H9 (cell line): ENCODE measurements at regions not wholly inside any gene's neighbourhood (a gene's known extent, or its start where the extent isn't known, plus 50 kb on each side); places are given as distances from the start of the nearest gene placed in this dataset.

Source experiments
- DNase-seq: peaks from one replicate; pipeline ENCODE4 v3.0.0-alpha.2; 2017
- H2AFZ ChIP-seq: one replicate; pipeline ENCODE4 v1.6.1; 2013; ENCODE audit warnings: mild to moderate bottlenecking, low read length, control low read depth, moderate library complexity
- H2AK5ac ChIP-seq: 2 replicates; pipeline ENCODE4 v1.6.1; 2013; ENCODE audit warnings: low read length, control low read depth, mixed read lengths; ENCODE audit not compliant: insufficient read length
- H2BK120ac ChIP-seq: one replicate; pipeline ENCODE4 v1.6.1; 2013; ENCODE audit warnings: low read depth, mild to moderate bottlenecking, low read length, control low read depth, inconsistent platforms; ENCODE audit not compliant: poor library complexity, severe bottlenecking
- H2BK12ac ChIP-seq: 2 replicates; pipeline ENCODE4 v1.6.1; 2013; ENCODE audit warnings: low read length, control low read depth, mixed read lengths, low read depth; ENCODE audit not compliant: insufficient read length
- H2BK15ac ChIP-seq: 2 replicates; pipeline ENCODE4 v1.6.1; 2013; ENCODE audit warnings: low read depth, low read length, control low read depth
- H2BK20ac ChIP-seq: one replicate; pipeline ENCODE4 v1.6.1; 2013; ENCODE audit warnings: low read depth, mild to moderate bottlenecking, low read length, control low read depth, inconsistent platforms; ENCODE audit not compliant: poor library complexity, severe bottlenecking
- H2BK5ac ChIP-seq: 2 replicates; pipeline ENCODE4 v1.6.1; 2013; ENCODE audit warnings: low read length, control low read depth, mixed read lengths; ENCODE audit not compliant: insufficient read length
- H3K14ac ChIP-seq: 2 replicates; pipeline ENCODE4 v1.6.1; 2013; ENCODE audit warnings: low read length, control low read depth; ENCODE audit not compliant: insufficient read depth
- H3K18ac ChIP-seq: 2 replicates; pipeline ENCODE4 v1.6.1; 2013; ENCODE audit warnings: low read depth, mild to moderate bottlenecking, mixed read lengths, low read length, control low read depth; ENCODE audit not compliant: insufficient read length
- H3K23ac ChIP-seq: 2 replicates; pipeline ENCODE4 v1.6.1; 2013; ENCODE audit warnings: low read length, control low read depth, mixed read lengths, low read depth; ENCODE audit not compliant: insufficient read length
- H3K23me2 ChIP-seq: 2 replicates; pipeline ENCODE4 v1.6.1; 2013; ENCODE audit warnings: low read depth, mild to moderate bottlenecking, mixed read lengths, low read length, control low read depth; ENCODE audit not compliant: insufficient read length, poor library complexity, severe bottlenecking
- H3K27ac ChIP-seq: 2 replicates; pipeline ENCODE4 v1.5.1; 2013; ENCODE audit warnings: low read length, control low read depth, mixed read lengths, low read depth; ENCODE audit not compliant: insufficient read length
- H3K27me3 ChIP-seq: 2 replicates; pipeline ENCODE4 v1.6.1; 2013; ENCODE audit warnings: low read length, control low read depth, inconsistent platforms; ENCODE audit not compliant: insufficient read depth
- H3K4ac ChIP-seq: 2 replicates; pipeline ENCODE4 v1.6.1; 2013; ENCODE audit warnings: low read depth, mild to moderate bottlenecking, control low read depth, inconsistent platforms, low read length, moderate library complexity
- H3K4me1 ChIP-seq: 2 replicates; pipeline ENCODE4 v1.6.1; 2013; ENCODE audit warnings: low read length, control low read depth, inconsistent platforms; ENCODE audit not compliant: insufficient read depth
- H3K4me2 ChIP-seq: 2 replicates; pipeline ENCODE4 v1.6.1; 2013; ENCODE audit warnings: low read length, control low read depth, mixed read lengths; ENCODE audit not compliant: insufficient read length, insufficient read depth
- H3K56ac ChIP-seq: 2 replicates; pipeline ENCODE4 v1.6.1; 2013; ENCODE audit warnings: low read depth, mild to moderate bottlenecking, mixed read lengths, low read length, control low read depth; ENCODE audit not compliant: insufficient read length
- H3K79me1 ChIP-seq: 2 replicates; pipeline ENCODE4 v1.6.1; 2013; ENCODE audit warnings: low read depth, mild to moderate bottlenecking, moderate library complexity, low read length, control low read depth, inconsistent platforms; ENCODE audit not compliant: insufficient read depth, poor library complexity, severe bottlenecking
- H3K79me2 ChIP-seq: 2 replicates; pipeline ENCODE4 v1.6.1; 2013; ENCODE audit warnings: low read length, control low read depth, inconsistent platforms; ENCODE audit not compliant: insufficient read depth
- H3K9ac ChIP-seq: 2 replicates; pipeline ENCODE4 v1.6.1; 2013; ENCODE audit warnings: low read length, control low read depth, mixed read lengths; ENCODE audit not compliant: insufficient read length; ENCODE audit errors: extremely low read depth
- H3K9me3 ChIP-seq: one replicate; pipeline ENCODE4 v1.6.1; 2013; ENCODE audit warnings: low read depth, low read length, inconsistent platforms; ENCODE audit not compliant: control insufficient read depth
- H3T11ph ChIP-seq: one replicate; pipeline ENCODE4 v1.6.1; 2013; ENCODE audit warnings: mild to moderate bottlenecking, low read length, control low read depth, inconsistent platforms
- H4K20me1 ChIP-seq: one replicate; pipeline ENCODE4 v1.6.1; 2013; ENCODE audit not compliant: control insufficient read depth, insufficient read length, insufficient read depth
- H4K5ac ChIP-seq: 2 replicates; pipeline ENCODE4 v1.6.1; 2013; ENCODE audit warnings: low read depth, mild to moderate bottlenecking, mixed read lengths, low read length, control low read depth; ENCODE audit not compliant: insufficient read length
- H4K8ac ChIP-seq: replicated peaks from 2 replicates; pipeline ENCODE4 v1.6.1; 2013; ENCODE audit warnings: low read length, control low read depth, mixed read lengths, low read depth; ENCODE audit not compliant: insufficient read length
- H4K91ac ChIP-seq: 2 replicates; pipeline ENCODE4 v1.6.1; 2013; ENCODE audit warnings: low read depth, mild to moderate bottlenecking, moderate library complexity, mixed read lengths, low read length, control low read depth; ENCODE audit not compliant: insufficient read length
- H3K27ac Mint-ChIP-seq, 3 experiments: 2 replicates in 2 of 3; 3 replicates in 1 of 3; pipeline ENCODE4 v1.8.0; 2020 to 2021; ENCODE audit warnings: mixed read lengths in 3 of 3, mild to moderate bottlenecking in 1 of 3, moderate library complexity in 1 of 3
- H3K27me3 Mint-ChIP-seq: 2 replicates; pipeline ENCODE4 v1.8.0; 2021; ENCODE audit warnings: low read depth, mild to moderate bottlenecking, moderate library complexity, mixed read lengths
- H3K36me3 Mint-ChIP-seq, 3 experiments: 2 replicates in 2 of 3; 3 replicates in 1 of 3; pipeline ENCODE4 v1.8.0; 2020 to 2021; ENCODE audit warnings: low read depth in 3 of 3, mixed read lengths in 3 of 3; ENCODE audit not compliant: insufficient read depth in 1 of 3
- H3K4me1 Mint-ChIP-seq, 2 experiments: 2 replicates each; pipeline ENCODE4 v1.8.0; 2020; ENCODE audit warnings: mixed read lengths in 2 of 2
- H3K4me3 Mint-ChIP-seq, 2 experiments: 2 replicates in 1 of 2; 3 replicates in 1 of 2; pipeline ENCODE4 v1.8.0; 2020 to 2021; ENCODE audit warnings: mild to moderate bottlenecking in 2 of 2, mixed read lengths in 2 of 2, moderate library complexity in 1 of 2
- H3K9me3 Mint-ChIP-seq, 2 experiments: 2 replicates in 1 of 2; 3 replicates in 1 of 2; pipeline ENCODE4 v1.8.0; 2020; ENCODE audit warnings: mild to moderate bottlenecking in 2 of 2, mixed read lengths in 2 of 2, moderate library complexity in 1 of 2
- WGBS: extraction: QIAGEN DNeasy Blood & Tissue Kit; methylation state at CpG from one replicate; pipeline ENCODE4 v1.1.7; 2013; ENCODE audit warnings: missing lambda C conversion rate, low lambda C conversion rate, mixed read lengths; ENCODE audit not compliant: insufficient read length; ENCODE audit errors: extremely low coverage; 5-methylcytosine and 5-hydroxymethylcytosine counted together
- TF ChIP-seq, protein P1 (sequence below): fragments of 200-600 bp; sonication (generic); conservative IDR thresholded peaks from 3 replicates; pipeline ENCODE4 v1.8.0; 2021; ENCODE audit warnings: antibody characterized with exemption, mild to moderate bottlenecking

DNA sequence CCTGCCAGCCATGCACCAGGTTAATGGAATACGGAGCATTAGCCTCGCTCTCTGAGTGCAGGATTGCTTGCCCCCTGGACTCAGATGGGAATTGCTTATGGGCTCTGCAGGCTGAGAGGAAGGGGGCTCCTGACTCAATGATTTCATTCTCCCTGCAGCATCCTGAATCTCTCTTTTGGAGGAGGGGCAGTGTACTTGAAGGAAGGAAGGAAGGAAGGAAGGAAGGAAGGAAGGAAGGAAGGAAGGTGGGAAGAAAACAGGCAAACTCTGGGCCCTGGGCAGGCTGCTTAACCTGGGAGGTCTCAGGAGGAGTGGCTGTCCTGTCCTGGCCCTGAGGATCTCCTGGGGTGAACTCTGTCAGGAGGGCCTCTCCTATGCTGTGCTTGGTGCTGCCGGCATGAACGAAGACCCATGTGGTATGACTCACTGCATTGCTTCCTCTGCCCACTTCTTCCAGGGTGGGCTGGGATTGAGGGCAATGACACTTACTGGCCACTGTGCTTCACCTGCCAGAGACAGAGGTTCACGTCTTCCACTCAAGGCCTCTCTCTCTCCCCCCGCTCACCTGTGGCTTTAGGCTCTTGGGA lies 257.1 kb upstream of the CSF3R start:
- H2AK5ac ChIP-seq, result no peak overlapping the region
- H3K27ac Mint-ChIP-seq, result no peak overlapping the region
- no peaks in the 10 kb centered on the region; a peak in 1 of 5 replicates for H3K9me3 Mint-ChIP-seq

More for the DNA sequence above, 257.1 kb upstream of the CSF3R start:
- Histone ChIP-seq H2BK15ac (no peak overlapping the region), H3K79me1 (no peaks in the 10 kb centered on the region), H3K9ac (no peak overlapping the region), H3K27ac (no peak overlapping the region), H3K18ac (no peak overlapping the region), H3K23ac (no peak overlapping the region), H4K91ac (no peak overlapping the region), H2AFZ (no peak overlapping the region), H3K23me2 (no peaks in the 10 kb centered on the region), H2BK12ac (no peak overlapping the region), H2BK20ac (no peak overlapping the region), H3K56ac (no peak overlapping the region), H3K27me3 (no peaks in the 10 kb centered on the region), H3K4me1 (0 out of 2 replicates have a peak, but pooled peaks cover 2% of the 10 kb centered on the region), H3K79me2 (no peaks in the 10 kb centered on the region), H3K4ac (no peak overlapping the region), H3K9me3 (no peaks in the 10 kb centered on the region), H4K5ac (no peak overlapping the region), H3K4me2 (no peak overlapping the region), H4K8ac (no peak overlapping the region), H4K20me1 (no peaks in the 10 kb centered on the region), H3K14ac (no peak overlapping the region), H2BK5ac (no peak overlapping the region), H2BK120ac (no peak overlapping the region), H3T11ph (no peak overlapping the region)
- TF ChIP-seq, protein P1, sequence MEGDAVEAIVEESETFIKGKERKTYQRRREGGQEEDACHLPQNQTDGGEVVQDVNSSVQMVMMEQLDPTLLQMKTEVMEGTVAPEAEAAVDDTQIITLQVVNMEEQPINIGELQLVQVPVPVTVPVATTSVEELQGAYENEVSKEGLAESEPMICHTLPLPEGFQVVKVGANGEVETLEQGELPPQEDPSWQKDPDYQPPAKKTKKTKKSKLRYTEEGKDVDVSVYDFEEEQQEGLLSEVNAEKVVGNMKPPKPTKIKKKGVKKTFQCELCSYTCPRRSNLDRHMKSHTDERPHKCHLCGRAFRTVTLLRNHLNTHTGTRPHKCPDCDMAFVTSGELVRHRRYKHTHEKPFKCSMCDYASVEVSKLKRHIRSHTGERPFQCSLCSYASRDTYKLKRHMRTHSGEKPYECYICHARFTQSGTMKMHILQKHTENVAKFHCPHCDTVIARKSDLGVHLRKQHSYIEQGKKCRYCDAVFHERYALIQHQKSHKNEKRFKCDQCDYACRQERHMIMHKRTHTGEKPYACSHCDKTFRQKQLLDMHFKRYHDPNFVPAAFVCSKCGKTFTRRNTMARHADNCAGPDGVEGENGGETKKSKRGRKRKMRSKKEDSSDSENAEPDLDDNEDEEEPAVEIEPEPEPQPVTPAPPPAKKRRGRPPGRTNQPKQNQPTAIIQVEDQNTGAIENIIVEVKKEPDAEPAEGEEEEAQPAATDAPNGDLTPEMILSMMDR, result no peak
- H3K27me3 Mint-ChIP-seq, result peaks cover 2% of the 10 kb centered on the region; the same call in 1 of the 2 replicates
- no peak for DNase-seq
- H3K36me3 Mint-ChIP-seq, result peaks cover 0 to 2% (median 0%) of the 10 kb centered on the region in 3 experiments; a peak in 1 of 7 replicates
- no CpG with 5 or more reads among the region's 6 CpGs for WGBS
- no peak overlapping the region for H3K4me3 Mint-ChIP-seq
- peaks cover 24 to 31% of the 10 kb centered on the region in 2 experiments for H3K4me1 Mint-ChIP-seq
